ENCODE measurements at regions not wholly inside any gene's neighbourhood (a gene's known extent, or its start where the extent isn't known, plus 50 kb on each side); places are given as distances from the start of the nearest gene placed in this dataset.

GRCh38 chr20:6533351-6533750, 234.1 kb upstream of the BMP2 start:
- DNase-seq, result peak in 1 of 2 experiments; percentile 50

DNA sequence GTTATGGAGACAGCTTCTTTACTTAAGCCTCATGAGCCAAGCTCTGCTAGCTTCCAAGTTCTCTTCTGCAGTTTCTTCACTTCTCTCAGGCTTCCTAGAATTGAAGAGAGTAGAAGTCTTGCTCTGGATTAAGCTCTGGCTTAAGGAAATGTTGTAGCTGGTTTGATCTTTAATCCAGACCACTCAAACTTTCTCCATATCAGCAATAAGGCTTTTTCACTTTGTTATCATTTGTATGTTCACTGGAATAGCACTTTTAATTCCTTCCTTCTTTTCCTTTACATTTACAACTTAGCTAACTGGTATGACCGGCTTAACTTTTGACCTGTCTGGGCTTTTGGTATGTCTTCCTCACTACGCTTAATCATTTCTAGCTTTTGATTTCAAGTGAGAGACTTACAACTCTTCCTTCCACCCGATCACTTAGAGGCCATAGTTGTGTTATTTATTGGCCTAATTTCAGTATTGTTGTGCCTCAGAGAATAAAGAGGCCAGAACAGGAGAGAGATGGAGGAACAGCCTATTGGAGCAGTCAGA, 236.6 kb upstream of the BMP2 start:
- no peak for DNase-seq

- no peak for DNase-seq
Measured at GRCh38 chr20:6530254-6530653, 237.2 kb upstream of the BMP2 start.

DNA sequence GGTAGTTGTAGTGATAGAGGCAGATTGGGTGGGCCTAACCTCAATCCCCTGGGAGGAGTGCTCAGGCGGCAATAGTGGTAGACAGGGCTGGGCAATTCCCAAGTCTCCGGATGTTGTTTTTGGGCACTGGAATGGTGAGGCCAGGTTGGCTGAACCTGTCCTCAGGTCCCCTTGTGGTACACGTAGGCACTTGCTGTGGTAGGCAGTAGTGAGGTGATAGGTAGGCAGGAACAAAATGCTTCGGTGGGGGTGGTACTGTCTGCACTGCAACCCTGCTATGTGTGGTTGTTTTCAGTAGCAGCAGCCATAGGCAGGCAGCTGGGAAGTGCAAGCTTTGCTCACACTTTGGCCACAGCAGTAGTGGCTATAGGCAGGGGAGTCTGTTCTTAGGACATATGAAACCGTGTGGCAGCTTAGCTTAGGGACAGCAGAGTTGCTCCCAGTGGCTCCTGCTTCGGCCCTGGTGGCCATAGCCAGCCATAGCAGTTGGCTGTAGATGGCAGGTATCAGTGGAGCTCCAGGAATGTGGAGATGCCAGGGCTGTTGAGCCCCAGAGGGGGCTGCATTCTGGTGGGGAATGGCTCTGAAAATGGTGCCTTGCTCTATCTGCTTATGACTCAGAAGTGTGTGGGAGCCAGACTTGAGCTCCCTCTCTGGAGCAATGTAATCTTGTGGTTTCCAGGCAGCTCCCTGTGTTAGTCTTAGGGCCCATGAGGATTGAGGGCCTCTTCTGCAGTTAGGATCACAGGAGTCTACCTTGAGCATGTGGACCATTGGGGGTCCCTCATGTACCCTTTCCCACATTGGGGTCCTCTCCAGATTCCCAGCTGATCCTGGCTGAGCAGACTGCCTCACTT, 241.8 kb upstream of the BMP2 start:
- no peak for DNase-seq

- no peak for DNase-seq
Measured at GRCh38 chr20:6524305-6524704, 243.2 kb upstream of the BMP2 start.

DNA sequence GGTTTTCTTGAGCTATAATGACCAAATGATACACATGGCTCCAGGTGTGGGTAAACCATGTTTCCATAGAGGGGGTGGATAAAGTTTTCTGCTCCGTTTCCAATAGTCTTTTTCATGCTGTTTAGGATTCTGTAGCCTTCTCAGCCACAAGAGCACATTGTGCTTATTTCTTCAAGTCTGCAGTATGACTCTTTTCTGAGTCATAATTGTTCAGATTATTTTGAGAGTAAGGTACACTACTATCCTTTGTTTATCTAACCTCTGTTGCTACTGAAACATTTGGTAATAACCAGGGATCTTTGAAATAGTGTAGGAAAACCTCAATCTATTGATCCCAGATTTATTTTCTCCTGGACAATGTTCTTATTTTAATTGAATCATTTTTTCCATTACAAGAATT, 247.9 kb upstream of the BMP2 start:
- no peak for DNase-seq

GRCh38 chr20:6515261-6515660, 252.2 kb upstream of the BMP2 start:
- peak in 1 of 2 experiments; percentile 44 for DNase-seq

DNA sequence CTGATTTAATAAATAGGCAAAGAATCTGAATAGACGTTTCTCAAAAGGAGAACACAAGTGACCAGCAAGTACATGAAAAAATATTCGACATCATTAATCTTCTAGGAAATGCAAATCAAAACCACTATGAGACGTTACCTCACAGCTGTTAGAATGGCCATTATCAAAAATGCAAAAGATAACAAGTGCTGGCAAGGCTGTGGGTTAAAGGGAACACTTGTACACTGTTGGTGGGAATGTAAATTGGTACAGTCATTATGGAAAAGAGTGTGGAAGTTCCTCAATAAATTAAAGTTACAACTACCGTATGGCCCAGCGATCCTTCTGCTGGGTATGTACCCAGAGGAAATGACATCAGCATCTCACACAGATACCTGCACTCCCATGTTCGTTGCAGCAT, 253.9 kb upstream of the BMP2 start:
- no peak for DNase-seq

- no peak for DNase-seq
Measured at GRCh38 chr20:6509374-6509773, 258.1 kb upstream of the BMP2 start.

DNA sequence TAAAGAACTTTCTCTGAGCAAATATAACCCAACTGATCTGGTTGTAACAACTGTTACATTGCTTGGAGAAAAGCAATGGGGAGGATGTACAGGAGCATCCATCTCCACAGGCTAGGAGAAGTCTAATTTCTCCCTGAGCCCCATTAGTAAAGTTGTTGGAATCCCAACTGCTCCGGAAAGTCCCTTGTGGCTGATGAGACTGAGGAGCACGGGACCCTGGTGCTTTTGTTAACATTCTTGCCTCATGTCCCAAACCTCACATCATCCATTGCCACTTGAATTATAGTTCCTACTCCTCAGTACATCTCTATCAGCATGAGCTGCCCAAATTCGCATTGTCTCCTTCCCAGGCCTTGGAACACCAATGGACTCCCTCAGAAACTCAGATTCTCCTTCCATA, 260.6 kb upstream of the BMP2 start:
- no peak for DNase-seq

GRCh38 chr20:6504826-6505225, 262.7 kb upstream of the BMP2 start:
- no peak for DNase-seq

- DNase-seq, result no peak
Measured at GRCh38 chr20:6504179-6504578, 263.3 kb upstream of the BMP2 start.

DNA sequence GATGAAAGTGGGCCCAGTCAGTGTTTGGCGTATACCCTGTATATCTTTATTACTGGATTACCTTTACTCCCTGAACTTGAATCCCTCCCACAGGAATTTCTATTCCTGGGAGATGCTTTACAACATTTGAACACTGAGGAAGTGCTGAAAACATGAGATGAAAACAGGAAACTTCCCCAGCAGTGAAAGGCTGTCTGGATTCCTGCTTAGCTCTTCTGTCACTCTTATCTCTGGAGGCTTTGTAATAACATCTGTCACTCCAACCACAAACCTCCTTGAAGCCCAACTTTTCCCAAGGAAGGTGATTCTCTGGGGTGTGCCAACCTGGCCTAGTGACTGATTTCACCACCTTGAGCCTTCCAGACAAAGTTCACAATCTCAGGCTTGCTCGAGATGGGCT, 264.5 kb upstream of the BMP2 start:
- no peak for DNase-seq

DNA sequence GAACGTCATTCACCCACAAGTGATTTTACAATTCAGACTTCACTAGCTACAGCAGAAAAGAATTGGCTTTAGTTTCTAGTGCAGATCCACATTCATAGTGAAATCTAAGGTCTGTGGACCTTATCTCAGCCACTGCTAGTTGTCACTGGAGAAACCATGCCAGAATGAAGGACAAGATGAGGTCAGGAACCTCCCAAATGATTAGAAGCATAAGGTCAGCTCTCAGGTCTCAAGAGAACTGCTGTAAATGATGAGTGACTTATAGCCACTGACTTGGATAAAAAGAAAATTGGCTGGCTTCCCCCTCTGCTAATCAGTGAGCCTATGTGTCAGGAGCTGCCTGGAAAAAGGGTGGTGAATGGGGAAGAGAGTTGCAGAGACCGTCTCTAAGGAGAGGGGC, 265.3 kb upstream of the BMP2 start:
- DNase-seq, result no peak

DNA sequence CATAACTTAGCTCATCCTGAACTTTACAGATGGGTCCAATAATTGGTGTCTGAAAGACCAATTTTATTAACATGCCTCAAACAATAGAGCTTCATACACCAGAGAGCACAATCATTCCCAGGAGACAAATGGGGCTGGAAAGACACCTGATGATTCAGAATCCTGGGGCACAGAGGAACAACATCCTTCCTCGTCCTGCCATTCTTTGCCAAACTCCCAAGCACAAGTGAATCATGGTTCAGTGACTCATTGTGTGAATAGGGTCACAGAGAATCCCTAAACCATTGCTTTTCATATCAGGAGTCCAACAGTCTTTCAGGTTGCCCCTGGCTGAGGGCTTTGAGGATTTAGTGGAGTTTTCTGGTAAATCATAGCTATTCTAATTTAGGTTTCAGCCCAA, 266.4 kb upstream of the BMP2 start:
- DNase-seq, result no peak

- DNase-seq, result no peak
Measured at GRCh38 chr20:6499566-6499965, 267.9 kb upstream of the BMP2 start.

DNA sequence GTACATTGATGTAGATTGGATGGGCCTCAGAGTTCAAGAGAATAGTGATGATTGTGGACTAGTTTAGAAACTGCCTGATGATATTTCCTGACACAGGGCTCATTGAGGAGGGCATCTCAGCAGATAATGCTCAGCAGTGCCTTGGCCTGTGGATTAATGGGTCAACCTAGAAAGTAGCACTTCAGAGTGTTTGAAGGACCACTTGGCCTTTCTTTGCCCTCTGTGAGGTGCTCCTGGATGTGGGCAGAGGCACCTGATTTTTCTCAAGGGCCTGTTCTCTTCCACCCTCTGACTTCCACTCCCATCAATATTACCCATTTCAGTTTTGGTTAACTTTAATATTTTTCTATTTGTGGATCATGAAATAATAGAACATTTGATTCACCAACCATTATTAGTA, 270.6 kb upstream of the BMP2 start:
- DNase-seq, result no peak

DNA sequence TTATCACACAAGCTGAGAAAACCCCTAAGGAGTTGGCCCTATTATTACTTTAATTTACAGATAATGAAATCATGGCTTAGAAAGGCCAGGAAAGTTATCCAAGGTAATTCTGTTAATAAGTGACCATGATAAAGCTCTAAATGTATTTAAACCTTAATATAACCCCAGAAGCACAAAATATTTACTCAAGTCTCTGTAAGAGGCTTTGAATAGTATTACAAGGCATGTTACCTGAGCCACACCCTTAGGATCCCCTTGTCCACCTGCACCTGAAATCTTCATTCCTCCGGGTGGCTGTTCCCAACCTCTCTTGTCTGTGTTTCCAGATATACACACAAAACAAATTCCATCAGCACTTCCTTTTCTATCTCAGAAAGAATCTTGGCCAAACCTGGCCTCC, 271.6 kb upstream of the BMP2 start:
- DNase-seq, result no peak

DNA sequence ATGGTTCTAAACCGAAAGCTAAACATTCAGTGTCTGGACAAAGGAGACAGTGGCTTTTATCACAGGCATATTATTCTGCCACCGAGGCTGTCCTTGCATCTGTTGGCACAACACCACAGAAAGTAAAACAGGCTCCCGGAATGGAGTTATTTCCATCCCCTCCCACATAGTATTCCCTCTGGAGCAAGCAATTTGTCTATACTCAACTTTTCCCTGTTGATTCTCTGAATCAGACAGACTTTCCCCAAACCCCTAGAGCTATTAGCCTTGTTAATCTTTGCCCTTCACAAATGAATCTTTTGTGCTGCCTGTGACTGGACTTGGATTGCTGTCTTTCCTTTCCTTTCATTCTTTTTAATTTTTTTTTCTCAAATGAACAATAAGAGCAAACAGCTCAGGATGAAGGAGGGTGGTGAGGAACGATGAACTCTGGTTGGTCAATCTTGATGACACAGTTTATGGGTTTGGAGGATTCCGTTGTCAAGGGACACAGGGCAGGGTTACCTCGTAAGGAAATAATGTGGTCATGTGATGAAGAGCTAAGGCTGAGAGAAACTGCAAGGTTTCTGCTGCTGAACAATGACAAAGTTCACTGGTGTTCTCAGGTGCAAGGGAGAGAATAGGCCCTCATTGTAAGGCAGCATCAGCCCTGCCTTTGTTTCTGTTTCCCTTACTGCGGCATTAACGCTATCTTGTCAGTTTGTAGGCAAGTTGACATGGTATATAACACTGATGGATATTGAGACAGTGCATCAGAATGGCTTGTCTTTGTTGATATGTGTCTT, 275.0 kb upstream of the BMP2 start:
- no peak for DNase-seq

DNA sequence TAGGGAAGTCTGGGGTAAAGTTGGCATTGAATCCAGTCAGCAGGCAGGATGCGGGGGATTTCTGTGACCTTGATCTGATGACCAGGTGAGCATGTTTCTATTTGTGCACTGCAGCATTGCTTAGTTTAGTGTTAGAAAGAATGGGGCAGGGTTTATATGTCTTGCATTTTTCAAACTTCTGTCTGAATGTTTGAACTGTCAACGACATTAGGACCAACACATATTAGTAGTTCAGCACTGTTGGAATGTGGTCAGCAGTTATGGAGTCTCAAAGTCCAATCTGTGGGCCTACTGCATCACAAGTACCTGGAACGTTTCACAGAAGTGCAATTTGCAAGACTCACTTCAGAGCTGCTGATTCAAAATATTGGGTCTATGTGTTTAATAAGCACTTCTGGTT, 276.6 kb upstream of the BMP2 start:
- no peak for DNase-seq

DNA sequence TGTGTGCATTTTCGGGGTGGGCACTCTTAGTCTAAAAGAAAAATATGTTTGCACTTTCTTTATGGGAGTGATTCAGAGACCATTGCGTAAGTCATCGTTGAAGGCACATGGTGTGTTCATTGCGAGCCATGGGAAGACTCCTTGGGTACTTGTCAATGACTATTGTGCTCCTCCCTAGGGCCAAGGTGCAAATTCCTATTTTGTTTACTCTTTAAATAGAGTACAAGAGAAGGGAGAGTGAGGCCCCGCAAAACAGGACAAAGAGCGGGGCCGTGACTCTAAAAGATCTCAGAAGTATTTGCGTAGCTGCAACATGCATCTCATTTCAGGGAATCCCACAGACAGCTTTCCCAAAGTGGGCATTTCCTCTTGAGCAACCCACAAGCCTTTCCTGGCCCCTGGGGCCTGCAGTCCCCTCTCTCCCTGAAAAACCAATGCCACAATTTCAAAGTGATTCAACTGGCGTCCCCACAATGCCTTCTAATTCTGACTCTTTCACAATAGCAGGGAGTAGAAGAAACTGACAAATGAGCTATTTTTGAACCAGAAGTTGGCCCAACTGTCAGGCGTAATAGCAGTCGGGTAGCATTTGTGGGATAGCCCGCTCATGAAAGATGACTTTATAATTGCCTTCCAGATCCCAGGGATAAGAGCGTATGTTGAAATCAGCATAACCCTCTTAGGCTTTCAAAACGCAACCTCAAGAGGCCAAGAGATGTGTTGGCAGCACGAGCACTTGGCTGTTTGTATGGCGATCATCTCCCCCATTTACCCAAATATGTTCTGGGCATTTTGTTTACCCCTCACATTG, 277.9 kb upstream of the BMP2 start:
- peak; percentile 80 to 96 for DNase-seq

GRCh38 chr20:6485351-6485750, 282.1 kb upstream of the BMP2 start:
- no peak for DNase-seq

DNA sequence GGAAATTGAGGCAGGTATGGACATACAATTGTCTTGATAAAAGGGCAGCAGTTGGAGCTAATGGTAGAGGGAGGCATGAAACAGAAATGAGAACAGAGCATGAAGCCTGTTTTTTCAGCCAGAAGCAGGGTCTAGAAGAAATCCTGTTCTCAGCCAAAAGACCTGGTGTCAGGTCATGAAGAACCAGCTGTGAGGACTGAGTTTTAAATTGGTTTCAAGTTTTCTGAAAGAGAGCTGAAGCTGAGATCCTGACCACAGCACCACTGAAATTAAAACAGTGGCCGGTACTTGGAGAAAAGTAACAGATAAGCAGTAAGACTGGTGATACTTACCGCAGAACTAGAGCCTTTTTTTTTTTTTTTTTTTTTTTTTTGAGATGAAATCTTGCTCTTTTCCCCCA, 283.8 kb upstream of the BMP2 start:
- DNase-seq, result no peak
